Adrenal gland (tissue), 9 donors: ENCODE measurements at regions not wholly inside any gene's neighbourhood (a gene's known extent, or its start where the extent isn't known, plus 50 kb on each side); places are given as distances from the start of the nearest gene placed in this dataset.
"Not testable (repeated sequence)": the region's sequence is repeated elsewhere in the genome, so short reads cannot be mapped to it uniquely, and the experiment has no call there.

Experiments
- DNase-seq, 7 donors: peaks; one replicate each; pipeline ENCODE4 v3.0.0-alpha.2; 2019 to 2020
- H3K27ac ChIP-seq, 5 donors: fragments of 200-600 bp; sonication (generic) in 4 of 5; 1 replicate in 3 of 5; 2 replicates in 2 of 5; pipeline versions ENCODE4 v1.5.1 to v1.8.0; 2016 to 2020; ENCODE audit warnings: mild to moderate bottlenecking in 1 of 5
- H3K27me3 ChIP-seq: fragments of 200-600 bp; 2 replicates; pipeline ENCODE4 v1.8.0; 2021
- H3K36me3 ChIP-seq, 2 donors: fragments of 200-600 bp; replicated peaks in 1 of 2; 1 replicate in 1 of 2; 2 replicates in 1 of 2; pipeline versions ENCODE4 v1.5.1 to v1.8.0; 2018 to 2022
- H3K4me1 ChIP-seq, 2 donors: fragments of 200-600 bp; replicated peaks in 1 of 2; 1 replicate in 1 of 2; 2 replicates in 1 of 2; pipeline versions ENCODE4 v1.5.1 to v1.8.0; 2018 to 2021
- H3K4me3 ChIP-seq, 4 donors: fragments of 200-600 bp; sonication (generic) in 3 of 4; one replicate each; pipeline ENCODE4 v1.5.1; 2016 to 2018
- H3K9me3 ChIP-seq, 3 donors: fragments of 200-600 bp; sonication (generic) in 1 of 3; replicated peaks in 1 of 3; 1 replicate in 2 of 3; 2 replicates in 1 of 3; pipeline versions ENCODE4 v1.5.1 to v1.8.0; 2016 to 2021
- POLR2A ChIP-seq, 2 donors: fragments of 450-650 bp; IDR thresholded peaks; one replicate each; pipeline ENCODE4 v1.6.1; 2017; ENCODE audit warnings: antibody characterized with exemption in 2 of 2, mild to moderate bottlenecking in 2 of 2, moderate library complexity in 1 of 2
- WGBS, 4 donors: extraction: QIAGEN DNeasy Blood & Tissue Kit in 2 of 4; methylation state at CpG; one replicate each; pipeline versions ENCODE4 v1.1.5 to v1.1.7; 2013 to 2017; 5-methylcytosine and 5-hydroxymethylcytosine counted together
- intact Hi-C, 2 donors: fragments of 100-400 bp; cut with DNase I; formaldehyde crosslinking; loops; one replicate each; pipeline versions ENCODE4 v1.14.1 to v1.15.0; 2022 to 2023
- TF ChIP-seq, protein P1 (sequence below), 6 experiments: fragments of 450-650 bp in 4 of 6; fragments of 200-600 bp in 2 of 6; sonication (generic) in 1 of 6; IDR thresholded peaks; 1 replicate in 5 of 6; 2 replicates in 1 of 6; pipeline versions ENCODE4 v1.5.1 to v1.8.0; 2016 to 2021; ENCODE audit warnings: antibody characterized with exemption in 6 of 6, mild to moderate bottlenecking in 2 of 6, moderate library complexity in 1 of 6
- donor health status: healthy with polysubstance abuse.
- donor health status: Bipolar disorder and iron deficiency.
- donor health status: DM: yes; HTN: yes; CAD: no.
- donor health status: DM: no; HTN: no; CAD: no.
- donor health status: DM: no; HTN: no; CAD: no.

GRCh38 chrX:2631743-2632532 is 59.2 kb upstream of the CD99 start:
- no peaks in the 10 kb centered on the region for H3K36me3 ChIP-seq
- H3K4me3 ChIP-seq: no peak overlapping the region
- H3K4me1 ChIP-seq: no peaks in the 10 kb centered on the region
- no peaks in the 10 kb centered on the region for H3K27me3 ChIP-seq
- 31 to 57% (median 44%) methylated on average over 2 to 3 of the region's 3 CpGs for WGBS, 4 donors
- no peak for TF ChIP-seq POLR2A (IDR thresholded peaks at IDR 0.05)
- TF ChIP-seq, protein P1, sequence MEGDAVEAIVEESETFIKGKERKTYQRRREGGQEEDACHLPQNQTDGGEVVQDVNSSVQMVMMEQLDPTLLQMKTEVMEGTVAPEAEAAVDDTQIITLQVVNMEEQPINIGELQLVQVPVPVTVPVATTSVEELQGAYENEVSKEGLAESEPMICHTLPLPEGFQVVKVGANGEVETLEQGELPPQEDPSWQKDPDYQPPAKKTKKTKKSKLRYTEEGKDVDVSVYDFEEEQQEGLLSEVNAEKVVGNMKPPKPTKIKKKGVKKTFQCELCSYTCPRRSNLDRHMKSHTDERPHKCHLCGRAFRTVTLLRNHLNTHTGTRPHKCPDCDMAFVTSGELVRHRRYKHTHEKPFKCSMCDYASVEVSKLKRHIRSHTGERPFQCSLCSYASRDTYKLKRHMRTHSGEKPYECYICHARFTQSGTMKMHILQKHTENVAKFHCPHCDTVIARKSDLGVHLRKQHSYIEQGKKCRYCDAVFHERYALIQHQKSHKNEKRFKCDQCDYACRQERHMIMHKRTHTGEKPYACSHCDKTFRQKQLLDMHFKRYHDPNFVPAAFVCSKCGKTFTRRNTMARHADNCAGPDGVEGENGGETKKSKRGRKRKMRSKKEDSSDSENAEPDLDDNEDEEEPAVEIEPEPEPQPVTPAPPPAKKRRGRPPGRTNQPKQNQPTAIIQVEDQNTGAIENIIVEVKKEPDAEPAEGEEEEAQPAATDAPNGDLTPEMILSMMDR (IDR thresholded peaks at IDR 0.05): no peak
- intact Hi-C loops: no loop called here
- DNase-seq: no peak
- no peak overlapping the region for H3K27ac ChIP-seq
- H3K9me3 ChIP-seq: no peaks in the 10 kb centered on the region

GRCh38 chrX:2630935-2631742 is 60.0 kb upstream of the CD99 start:
- H3K27me3 ChIP-seq, H3K9me3 ChIP-seq, H3K4me3 ChIP-seq, H3K4me1 ChIP-seq, intact Hi-C loops, H3K36me3 ChIP-seq: not testable (repeated sequence)
- peak in 1 of 7 donors; percentile 26 for DNase-seq
- 69 to 83% (median 75%) methylated on average over 6 of the region's 6 CpGs for WGBS, 4 donors
- H3K27ac ChIP-seq: peak overlapping the region in 1 of 5 donors; percentile 51

GRCh38 chrX:2630008-2630934 is 60.8 kb upstream of the CD99 start:
- H3K36me3 ChIP-seq, H3K27me3 ChIP-seq, intact Hi-C loops, H3K4me1 ChIP-seq, H3K9me3 ChIP-seq, H3K4me3 ChIP-seq: not testable (repeated sequence)
- H3K27ac ChIP-seq: peak overlapping the region in 1 of 5 donors; percentile 51
- peak in 2 of 7 donors; percentile 25 to 32 for DNase-seq
- whole genome bisulfite sequencing, 4 donors: 47 to 72% (median 58%) methylated on average over 5 of the region's 5 CpGs

DNA sequence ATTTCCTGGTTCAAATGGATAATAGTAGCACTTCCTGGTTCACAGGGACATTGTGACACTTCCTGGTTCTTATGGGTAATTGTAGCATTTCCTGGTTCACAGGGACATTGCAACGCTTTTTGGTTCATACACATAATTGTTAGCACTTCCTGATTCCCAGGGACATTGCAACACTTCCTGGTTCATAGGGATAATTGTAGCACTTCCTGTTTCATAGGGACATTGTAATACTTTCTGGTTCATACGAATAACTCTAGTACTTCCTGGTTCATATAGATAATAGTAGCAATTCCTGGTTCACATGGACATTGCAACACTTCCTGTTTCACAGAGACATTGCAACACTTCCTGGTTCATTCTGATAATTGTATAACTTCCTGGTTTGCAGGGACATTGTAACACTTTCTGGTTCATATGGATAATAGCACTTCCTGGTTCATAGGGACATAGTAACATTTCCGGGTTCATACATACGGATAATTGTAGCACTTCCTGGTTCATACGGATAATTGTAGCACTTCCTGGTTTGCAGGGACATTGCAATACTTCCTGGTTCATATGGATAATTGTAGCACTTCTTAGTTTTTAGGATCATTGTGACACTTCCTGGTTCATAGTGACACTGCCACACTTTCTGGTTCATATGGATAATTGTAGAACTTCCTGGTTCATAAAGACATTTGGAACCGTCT is 61.6 kb upstream of the CD99 start:
- Histone ChIP-seq H3K4me3 (no peak overlapping the region), H3K36me3 (no peaks in the 10 kb centered on the region), H3K4me1 (no peaks in the 10 kb centered on the region), H3K27me3 (no peaks in the 10 kb centered on the region), H3K9me3 (no peaks in the 10 kb centered on the region), H3K27ac (peak overlapping the region in 1 of 5 donors; percentile 51)
- TF ChIP-seq, protein P1 (IDR thresholded peaks at IDR 0.05): no peak
- no peak for TF ChIP-seq POLR2A (IDR thresholded peaks at IDR 0.05)
- DNase-seq: no peak
- intact Hi-C loops: no loop called here
- WGBS, 4 donors: 66 to 74% (median 72%) methylated on average over 6 of the region's 6 CpGs
